Liver (tissue), 8 donors: ENCODE measurements at regions not wholly inside any gene's neighbourhood (a gene's known extent, or its start where the extent isn't known, plus 50 kb on each side); places are given as distances from the start of the nearest gene placed in this dataset.

Experiments
- DNase-seq: peaks from one replicate; pipeline ENCODE4 v3.0.0-alpha.2; 2017; ENCODE audit warnings: low spot score
- H3K27ac ChIP-seq, 2 donors: one replicate each; pipeline ENCODE4 v1.7.0; 2013; ENCODE audit warnings: inconsistent platforms in 2 of 2, low read length in 2 of 2, control low read depth in 1 of 2, low read depth in 1 of 2, mild to moderate bottlenecking in 1 of 2
- H3K27me3 ChIP-seq, 4 donors: one replicate each; pipeline versions ENCODE4 v1.6.1 to v1.7.0; 2013; ENCODE audit warnings: low read length in 3 of 4, inconsistent platforms in 1 of 4, mild to moderate bottlenecking in 1 of 4, moderate library complexity in 1 of 4; ENCODE audit not compliant: control insufficient read depth in 4 of 4, insufficient read depth in 4 of 4
- H3K36me3 ChIP-seq, 4 donors: one replicate each; pipeline versions ENCODE4 v1.6.1 to v1.7.0; 2013; ENCODE audit warnings: low read length in 3 of 4, mild to moderate bottlenecking in 3 of 4, low read depth in 1 of 4, moderate library complexity in 1 of 4; ENCODE audit not compliant: control insufficient read depth in 4 of 4, insufficient read depth in 3 of 4
- H3K4me1 ChIP-seq, 4 donors: one replicate each; pipeline versions ENCODE4 v1.6.1 to v1.7.0; 2013; ENCODE audit warnings: low read length in 3 of 4, mild to moderate bottlenecking in 3 of 4, moderate library complexity in 1 of 4; ENCODE audit not compliant: control insufficient read depth in 4 of 4, insufficient read depth in 4 of 4
- H3K4me3 ChIP-seq, 3 donors: one replicate each; pipeline versions ENCODE4 v1.6.1 to v1.7.0; 2013; ENCODE audit warnings: low read length in 3 of 3, control low read depth in 1 of 3, low read depth in 1 of 3, mild to moderate bottlenecking in 1 of 3
- H3K9ac ChIP-seq, 2 donors: one replicate each; pipeline ENCODE4 v1.7.0; 2013; ENCODE audit warnings: low read length in 2 of 2, mild to moderate bottlenecking in 2 of 2, moderate library complexity in 2 of 2, control low read depth in 1 of 2, low read depth in 1 of 2
- H3K9me3 ChIP-seq, 4 donors: one replicate each; pipeline versions ENCODE4 v1.6.1 to v1.7.0; 2013; ENCODE audit warnings: low read length in 3 of 4; ENCODE audit not compliant: control insufficient read depth in 4 of 4
- CTCF ChIP-seq: fragments of 150-350 bp; IDR thresholded peaks from 2 replicates; pipeline ENCODE4 v1.5.1; 2017; ENCODE audit warnings: improper control_type of control experiment, low read depth, low read length; ENCODE audit not compliant: missing input control
- EGR1 ChIP-seq, 2 donors: IDR thresholded peaks; 2 replicates each; pipeline ENCODE4 v1.6.1; 2016 to 2018; ENCODE audit warnings: antibody characterized with exemption in 2 of 2, low read depth in 2 of 2
- FOXA1 ChIP-seq: IDR thresholded peaks from 2 replicates; pipeline ENCODE4 v1.6.1; 2016; ENCODE audit warnings: antibody characterized with exemption
- FOXA2 ChIP-seq: IDR thresholded peaks from 2 replicates; pipeline ENCODE4 v1.6.1; 2016; ENCODE audit warnings: antibody characterized with exemption
- GABPA ChIP-seq, 2 donors: IDR thresholded peaks in 1 of 2; conservative IDR thresholded peaks in 1 of 2; 2 replicates each; pipeline ENCODE4 v1.6.1; 2016; ENCODE audit warnings: antibody characterized with exemption in 2 of 2, mild to moderate bottlenecking in 1 of 2, moderate library complexity in 1 of 2
- HNF4A ChIP-seq, 2 donors: conservative IDR thresholded peaks; 2 replicates each; pipeline ENCODE4 v1.6.1; 2016; ENCODE audit warnings: antibody characterized with exemption in 2 of 2, mild to moderate bottlenecking in 2 of 2
- HNF4G ChIP-seq: IDR thresholded peaks from 2 replicates; pipeline ENCODE4 v1.6.1; 2016; ENCODE audit warnings: antibody characterized with exemption
- JUND ChIP-seq, 2 donors: IDR thresholded peaks; 2 replicates each; pipeline ENCODE4 v1.6.1; 2016; ENCODE audit warnings: antibody characterized with exemption in 2 of 2
- NR2F2 ChIP-seq: IDR thresholded peaks from 2 replicates; pipeline ENCODE4 v1.6.1; 2016; ENCODE audit warnings: antibody characterized with exemption
- RAD21 ChIP-seq, 2 donors: IDR thresholded peaks; 2 replicates each; pipeline ENCODE4 v1.6.1; 2016; ENCODE audit warnings: antibody characterized with exemption in 2 of 2, mild to moderate bottlenecking in 2 of 2
- RXRA ChIP-seq, 2 donors: IDR thresholded peaks; 2 replicates each; pipeline ENCODE4 v1.6.1; 2017 to 2018; ENCODE audit warnings: antibody characterized with exemption in 2 of 2, mild to moderate bottlenecking in 1 of 2
- TAF1 ChIP-seq: conservative IDR thresholded peaks from 2 replicates; pipeline ENCODE4 v1.6.1; 2016; ENCODE audit warnings: antibody characterized with exemption, mild to moderate bottlenecking
- ZBTB33 ChIP-seq: IDR thresholded peaks from 2 replicates; pipeline ENCODE4 v1.6.1; 2016; ENCODE audit warnings: antibody characterized with exemption
- WGBS: extraction: QIAGEN DNeasy Blood & Tissue Kit; methylation state at CpG from one replicate; pipeline ENCODE4 v1.1.7; 2013; 5-methylcytosine and 5-hydroxymethylcytosine counted together
- TF ChIP-seq, protein P1 (sequence below): IDR thresholded peaks from 2 replicates; pipeline ENCODE4 v1.6.1; 2016; ENCODE audit warnings: antibody characterized with exemption, mild to moderate bottlenecking
- TF ChIP-seq, protein P2 (sequence below): IDR thresholded peaks from 2 replicates; pipeline ENCODE4 v1.6.1; 2016; ENCODE audit warnings: antibody characterized with exemption
- donor health status: healthy.
- donor health status: healthy.
- donor health status: healthy.
- donor health status: healthy.
- donor health status: healthy.

GRCh38 chr12:66910366-66910974 lies 231.6 kb upstream of the GRIP1 start:
- Histone ChIP-seq H3K4me3 (no peak overlapping the region), H3K27ac (no peak overlapping the region), H3K9me3 (no peaks in the 10 kb centered on the region), H3K27me3 (peaks cover 0 to 2% (median 0%) of the 10 kb centered on the region in 4 donors), H3K4me1 (no peaks in the 10 kb centered on the region), H3K9ac (no peak overlapping the region), H3K36me3 (no peaks in the 10 kb centered on the region)
- 76% methylated on average over 7 of the region's 7 CpGs for WGBS
- DNase-seq: no peak
- no peak for TF ChIP-seq FOXA1
- TF ChIP-seq FOXA2: no peak
- no peak for TF ChIP-seq TAF1
- TF ChIP-seq CTCF: no peak
- no peak for TF ChIP-seq HNF4A (conservative IDR thresholded peaks at IDR 0.05)
- no peak for TF ChIP-seq RXRA (IDR thresholded peaks at IDR 0.05)
- no peak for TF ChIP-seq GABPA (IDR thresholded peaks at IDR 0.05 in 1 of 2, conservative IDR thresholded peaks at IDR 0.05 in 1 of 2)
- TF ChIP-seq, protein P1, sequence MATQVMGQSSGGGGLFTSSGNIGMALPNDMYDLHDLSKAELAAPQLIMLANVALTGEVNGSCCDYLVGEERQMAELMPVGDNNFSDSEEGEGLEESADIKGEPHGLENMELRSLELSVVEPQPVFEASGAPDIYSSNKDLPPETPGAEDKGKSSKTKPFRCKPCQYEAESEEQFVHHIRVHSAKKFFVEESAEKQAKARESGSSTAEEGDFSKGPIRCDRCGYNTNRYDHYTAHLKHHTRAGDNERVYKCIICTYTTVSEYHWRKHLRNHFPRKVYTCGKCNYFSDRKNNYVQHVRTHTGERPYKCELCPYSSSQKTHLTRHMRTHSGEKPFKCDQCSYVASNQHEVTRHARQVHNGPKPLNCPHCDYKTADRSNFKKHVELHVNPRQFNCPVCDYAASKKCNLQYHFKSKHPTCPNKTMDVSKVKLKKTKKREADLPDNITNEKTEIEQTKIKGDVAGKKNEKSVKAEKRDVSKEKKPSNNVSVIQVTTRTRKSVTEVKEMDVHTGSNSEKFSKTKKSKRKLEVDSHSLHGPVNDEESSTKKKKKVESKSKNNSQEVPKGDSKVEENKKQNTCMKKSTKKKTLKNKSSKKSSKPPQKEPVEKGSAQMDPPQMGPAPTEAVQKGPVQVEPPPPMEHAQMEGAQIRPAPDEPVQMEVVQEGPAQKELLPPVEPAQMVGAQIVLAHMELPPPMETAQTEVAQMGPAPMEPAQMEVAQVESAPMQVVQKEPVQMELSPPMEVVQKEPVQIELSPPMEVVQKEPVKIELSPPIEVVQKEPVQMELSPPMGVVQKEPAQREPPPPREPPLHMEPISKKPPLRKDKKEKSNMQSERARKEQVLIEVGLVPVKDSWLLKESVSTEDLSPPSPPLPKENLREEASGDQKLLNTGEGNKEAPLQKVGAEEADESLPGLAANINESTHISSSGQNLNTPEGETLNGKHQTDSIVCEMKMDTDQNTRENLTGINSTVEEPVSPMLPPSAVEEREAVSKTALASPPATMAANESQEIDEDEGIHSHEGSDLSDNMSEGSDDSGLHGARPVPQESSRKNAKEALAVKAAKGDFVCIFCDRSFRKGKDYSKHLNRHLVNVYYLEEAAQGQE: no peak
- TF ChIP-seq HNF4G: no peak
- TF ChIP-seq ZBTB33: no peak
- TF ChIP-seq, protein P2, sequence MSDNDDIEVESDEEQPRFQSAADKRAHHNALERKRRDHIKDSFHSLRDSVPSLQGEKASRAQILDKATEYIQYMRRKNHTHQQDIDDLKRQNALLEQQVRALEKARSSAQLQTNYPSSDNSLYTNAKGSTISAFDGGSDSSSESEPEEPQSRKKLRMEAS: no peak

DNA sequence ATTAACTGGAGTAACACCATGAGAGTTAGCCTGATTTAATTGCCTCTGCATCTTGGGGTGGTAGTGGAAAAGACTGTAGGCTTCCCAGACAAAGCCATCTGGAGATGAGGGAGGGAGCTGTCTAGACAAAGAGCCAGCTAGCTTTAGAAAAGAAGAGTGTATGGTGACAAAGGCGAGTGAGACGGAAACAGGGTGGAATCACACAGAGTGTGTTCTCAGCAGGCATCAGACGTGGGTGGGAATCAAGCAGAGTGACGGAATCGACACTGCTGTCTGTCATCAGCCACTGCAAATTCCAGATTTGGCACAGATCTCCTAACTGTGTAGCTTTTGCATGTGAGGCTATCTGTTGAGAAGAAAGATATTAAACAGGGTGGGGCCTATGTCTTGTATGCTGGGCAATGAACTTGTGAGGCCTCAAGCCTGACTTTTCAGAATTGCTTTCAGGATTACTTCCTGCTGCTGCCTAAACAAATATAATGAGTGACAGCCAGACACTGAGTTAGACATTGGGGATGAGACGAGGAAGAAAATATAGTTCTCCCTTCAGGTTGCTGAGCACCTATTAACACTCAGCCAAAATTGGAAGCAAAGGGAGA lies 236.5 kb upstream of the GRIP1 start:
- H3K27me3 ChIP-seq: peaks cover 0 to 2% (median 0%) of the 10 kb centered on the region in 4 donors
- no peak for DNase-seq
- no peaks in the 10 kb centered on the region for H3K9me3 ChIP-seq
- H3K4me3 ChIP-seq: no peak overlapping the region
- no peak overlapping the region for H3K27ac ChIP-seq
- 58% methylated on average over 6 of the region's 6 CpGs for WGBS
- TF ChIP-seq FOXA2 (no peak), NR2F2 (no peak), EGR1 (IDR thresholded peaks at IDR 0.05; ENCODE audit: low read depth in 2 of 2) (no peak), RAD21 (IDR thresholded peaks at IDR 0.05) (no peak), JUND (IDR thresholded peaks at IDR 0.05) (no peak), CTCF (no peak), GABPA (IDR thresholded peaks at IDR 0.05 in 1 of 2, conservative IDR thresholded peaks at IDR 0.05 in 1 of 2) (no peak)
- no peaks in the 10 kb centered on the region for H3K36me3 ChIP-seq
- H3K4me1 ChIP-seq: no peaks in the 10 kb centered on the region
- H3K9ac ChIP-seq: no peak overlapping the region
